K562 (cell line): ENCODE measurements at regions not wholly inside any gene's neighbourhood (a gene's known extent, or its start where the extent isn't known, plus 50 kb on each side); places are given as distances from the start of the nearest gene placed in this dataset.

Experiments
- ATAC-seq: fragments of 200-7000 bp; cut with Tn5 transposase; 3 replicates; pipeline ENCODE4 v1.9.1; 2020; ENCODE audit warnings: moderate library complexity
- BruUV-seq: library from RNA; stranded (reverse); fragments of 400-500 nt; replicated peaks from 2 replicates; lab custom pipeline; 2021; lab: Mats Ljungman, UMichigan
- CTCF ChIA-PET: fragments of 300-600 bp; formaldehyde crosslinking; extraction: SDS; loops from one replicate; lab custom pipeline; 2021; ENCODE audit warnings: low intra/inter-chr PET ratio; lab: Yijun Ruan, JAX
- POLR2A ChIA-PET: fragments of 300-600, 350-650 bp; sonication (Branson Sonifier 250); formaldehyde crosslinking; extraction: SDS; loops from one replicate; lab custom pipeline; 2021; ENCODE audit warnings: antibody characterized with exemption, inconsistent platforms; lab: Yijun Ruan, JAX
- DNase-seq, 4 experiments: peaks; one replicate each; pipeline versions ENCODE4 v3.0.0 to v3.0.0-alpha.2; 2011 to 2018; ENCODE audit warnings: low spot score in 3 of 4, mixed read lengths in 3 of 4; ENCODE audit errors: extremely low read depth in 1 of 4
- FAIRE-seq: peaks from 2 replicates; lab custom pipeline; 2011; peaks lifted over from hg19 to GRCh38; lab: Jason Lieb, UNC
- H2AFZ ChIP-seq: 2 replicates; pipeline ENCODE4 v1.6.0; 2011; ENCODE audit warnings: low read depth, low read length, control low read depth, inconsistent platforms
- H3K27ac ChIP-seq: fragments of 200-600 bp; 3 replicates; pipeline ENCODE4 v1.8.0; 2011; ENCODE audit warnings: low read depth, mild to moderate bottlenecking, control low read depth, inconsistent platforms, low read length, moderate library complexity, mixed read lengths; ENCODE audit errors: extremely low read depth
- H3K27me3 ChIP-seq, 2 experiments: fragments of 300-600 bp in 1 of 2; 2 replicates in 1 of 2; 3 replicates in 1 of 2; pipeline versions ENCODE4 v1.6.0 to v1.8.0; 2011; ENCODE audit warnings: inconsistent platforms in 2 of 2, low read length in 2 of 2, mild to moderate bottlenecking in 1 of 2, mixed read lengths in 1 of 2, moderate library complexity in 1 of 2; ENCODE audit not compliant: control insufficient read depth in 2 of 2, insufficient read depth in 2 of 2
- H3K36me3 ChIP-seq: fragments of 300-600 bp; 3 replicates; pipeline ENCODE4 v1.8.0; 2011; ENCODE audit warnings: mild to moderate bottlenecking, low read length, inconsistent platforms; ENCODE audit not compliant: control insufficient read depth, insufficient read depth
- H3K4me1 ChIP-seq, 2 experiments: fragments of 200-600 bp in 1 of 2; replicated peaks in 1 of 2; 2 replicates in 1 of 2; 3 replicates in 1 of 2; pipeline versions ENCODE4 v1.5.1 to v1.8.0; 2011; ENCODE audit warnings: inconsistent platforms in 2 of 2, low read length in 2 of 2, mild to moderate bottlenecking in 1 of 2, mixed read lengths in 1 of 2, moderate library complexity in 1 of 2; ENCODE audit not compliant: control insufficient read depth in 2 of 2, insufficient read depth in 2 of 2
- H3K4me2 ChIP-seq: 2 replicates; pipeline ENCODE4 v1.6.1; 2011; ENCODE audit warnings: low read length, control low read depth, inconsistent platforms, mixed read lengths; ENCODE audit not compliant: insufficient read depth
- H3K4me3 ChIP-seq: fragments of 200-600 bp; sonication (generic), shearing (Covaris generic); 2 replicates; pipeline ENCODE4 v1.5.1; 2016; ENCODE audit warnings: control low read depth, inconsistent platforms
- H3K79me2 ChIP-seq: fragments of 200-600 bp; 3 replicates; pipeline ENCODE4 v1.8.0; 2011; ENCODE audit warnings: low read length, inconsistent platforms; ENCODE audit not compliant: control insufficient read depth, insufficient read depth
- H3K9ac ChIP-seq, 2 experiments: 2 replicates each; pipeline versions ENCODE4 v1.6.0 to v1.6.1; 2011; ENCODE audit warnings: low read depth in 2 of 2, low read length in 2 of 2, control low read depth in 1 of 2, inconsistent platforms in 1 of 2, mild to moderate bottlenecking in 1 of 2, mixed read lengths in 1 of 2; ENCODE audit not compliant: insufficient read depth in 1 of 2
- H3K9me1 ChIP-seq: one replicate; pipeline ENCODE4 v1.6.0; 2011; ENCODE audit warnings: inconsistent platforms, mild to moderate bottlenecking, low read length, moderate library complexity; ENCODE audit not compliant: control insufficient read depth, insufficient read depth
- H3K9me3 ChIP-seq: replicated peaks from 2 replicates; pipeline ENCODE4 v1.5.1; 2011; ENCODE audit warnings: low read depth, low read length, inconsistent platforms; ENCODE audit not compliant: control insufficient read depth, insufficient read depth
- H4K20me1 ChIP-seq: replicated peaks from 2 replicates; pipeline ENCODE4 v1.6.1; 2011; ENCODE audit warnings: low read length, inconsistent platforms, mixed read lengths; ENCODE audit not compliant: control insufficient read depth, insufficient read depth
- CBX5 ChIP-seq: IDR thresholded peaks from 2 replicates; pipeline ENCODE4 v1.6.1; 2014; ENCODE audit warnings: low read depth, borderline replicate concordance
- HMG20B ChIP-seq: fragments of 250-450 bp; sonication (Bioruptor Pico); IDR thresholded peaks from 2 replicates; pipeline ENCODE4 v1.5.0; 2021; ENCODE audit warnings: mild to moderate bottlenecking
- MIER1 ChIP-seq: fragments of 450-650 bp; IDR thresholded peaks from 2 replicates; pipeline ENCODE4 v1.6.1; 2016; ENCODE audit warnings: antibody characterized with exemption, mild to moderate bottlenecking, low read depth
- NFIC ChIP-seq: fragments of 450-650 bp; IDR thresholded peaks from 2 replicates; pipeline ENCODE4 v1.6.1; 2017; ENCODE audit warnings: mild to moderate bottlenecking, inconsistent platforms
- NR1H2 ChIP-seq: sonication (generic); formaldehyde crosslinking; IDR thresholded peaks from 2 replicates; pipeline ENCODE4 v1.4.0; 2020; ENCODE audit warnings: mild to moderate bottlenecking, missing genetic modification reagents
- PHF8 ChIP-seq: fragments of 200-600 bp; sonication (generic); IDR thresholded peaks from 2 replicates; pipeline ENCODE4 v1.6.1; 2012; ENCODE audit warnings: mixed run types, mild to moderate bottlenecking, inconsistent platforms, low read length, moderate library complexity, borderline replicate concordance
- RBM25 ChIP-seq: fragments of 200-400 bp; formaldehyde crosslinking; IDR thresholded peaks from 2 replicates; pipeline ENCODE4 v1.6.1; 2018; ENCODE audit warnings: low read length, low read depth, moderate library complexity; ENCODE audit not compliant: severe bottlenecking
- STAT5B ChIP-seq: fragments of 250-450 bp; sonication (Bioruptor Pico); IDR thresholded peaks from 2 replicates; pipeline ENCODE4 v1.8.0; 2021; ENCODE audit warnings: mild to moderate bottlenecking, inconsistent platforms
- TCF7L2 ChIP-seq: fragments of 150-350 bp; IDR thresholded peaks from 2 replicates; pipeline ENCODE4 v1.6.1; 2016; ENCODE audit warnings: low read depth, mild to moderate bottlenecking, low read length, moderate library complexity
- ZEB2 ChIP-seq: fragments of 450-650 bp; IDR thresholded peaks from 2 replicates; pipeline ENCODE4 v1.6.1; 2016
- ZFX ChIP-seq: sonication (generic); formaldehyde crosslinking; IDR thresholded peaks from 2 replicates; pipeline ENCODE4 v1.8.0; 2022; ENCODE audit warnings: mild to moderate bottlenecking, missing genetic modification reagents, moderate library complexity
- ZNF436 ChIP-seq: fragments of 250-450, 450-650 bp; sonication (Bioruptor Pico); formaldehyde crosslinking; IDR thresholded peaks from 2 replicates; pipeline ENCODE4 v1.7.0; 2020; ENCODE audit warnings: mild to moderate bottlenecking
- ZNF561 ChIP-seq: fragments of 450-650 bp; formaldehyde crosslinking; conservative IDR thresholded peaks from 2 replicates; pipeline ENCODE4 v1.4.0; 2020; ENCODE audit warnings: mild to moderate bottlenecking, moderate library complexity
- ZNF76 ChIP-seq: fragments of 250-450 bp; sonication (Bioruptor Pico); IDR thresholded peaks from 2 replicates; pipeline ENCODE4 v1.4.0; 2020; ENCODE audit warnings: mild to moderate bottlenecking, moderate library complexity, borderline replicate concordance
- ZNF79 ChIP-seq: fragments of 250-450 bp; sonication (Bioruptor Pico); IDR thresholded peaks from 2 replicates; pipeline ENCODE4 v1.4.0; 2020; ENCODE audit warnings: low read depth, mild to moderate bottlenecking, moderate library complexity
- in situ Hi-C: fragments of 300-500 bp; cut with MboI; formaldehyde crosslinking; loops from 4 replicates; pipeline ENCODE4 v1.15.0; 2018; ENCODE audit warnings: inconsistent platforms, mixed read lengths
- intact Hi-C: fragments of 100-400 bp; cut with micrococcal nuclease; formaldehyde crosslinking; loops from 2 replicates; pipeline ENCODE4 v1.14.2; 2022
- TF ChIP-seq, protein P1 (sequence below): IDR thresholded peaks from 2 replicates; pipeline ENCODE4 v1.6.1; 2012; ENCODE audit warnings: low read depth, low read length, improper control_type of control experiment, borderline replicate concordance
- TF ChIP-seq, protein P2 (sequence below): sonication (generic); formaldehyde crosslinking; IDR thresholded peaks from 2 replicates; pipeline ENCODE4 v1.8.0; 2022; ENCODE audit warnings: missing genetic modification reagents, mild to moderate bottlenecking, borderline replicate concordance
- TF ChIP-seq, protein P3 (sequence below): sonication (generic); formaldehyde crosslinking; IDR thresholded peaks from 2 replicates; pipeline ENCODE4 v1.9.0; 2022; ENCODE audit warnings: mild to moderate bottlenecking, missing genetic modification reagents

DNA sequence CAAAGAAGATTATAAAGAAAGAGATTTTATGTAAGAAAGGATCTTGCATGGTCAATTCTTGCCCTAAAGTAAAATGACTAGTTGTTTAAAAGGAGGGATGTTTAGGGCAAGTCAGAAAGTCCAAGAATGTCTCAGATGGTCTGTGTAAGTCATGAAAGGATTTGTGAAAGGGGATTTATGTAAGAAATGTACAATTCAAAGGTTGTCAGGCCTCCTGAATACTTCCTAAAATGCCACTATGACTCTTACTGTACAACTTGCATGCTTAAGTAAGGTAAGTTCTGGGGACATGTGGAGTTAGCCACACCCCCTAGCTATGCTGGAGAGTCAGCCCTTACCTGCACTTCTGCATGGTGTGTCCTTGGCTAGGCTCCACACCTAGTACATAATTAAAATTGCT lies 328.9 kb upstream of the TGFBR2 start:
- Histone ChIP-seq H4K20me1 (no peaks in the 10 kb centered on the region), H3K27me3 (no peaks in the 10 kb centered on the region), H3K4me2 (no peak overlapping the region), H2AFZ (no peak overlapping the region), H3K4me1 (no peaks in the 10 kb centered on the region), H3K79me2 (no peaks in the 10 kb centered on the region), H3K36me3 (no peaks in the 10 kb centered on the region), H3K9me3 (0 out of 2 replicates have a peak, but pooled peaks cover 2% of the 10 kb centered on the region), H3K4me3 (no peak overlapping the region), H3K9ac (no peak overlapping the region), H3K9me1 (no peaks in the 10 kb centered on the region), H3K27ac (no peak overlapping the region)
- CTCF ChIA-PET: no interaction called here
- no TSS peak for BruUV-seq
- ATAC-seq (no peak), DNase-seq (no peak), FAIRE-seq (peak; percentile 11)
- POLR2A ChIA-PET: no interaction called here
- in situ Hi-C loops (no loop called here), intact Hi-C loops (no loop called here)
- TF ChIP-seq, protein P1, sequence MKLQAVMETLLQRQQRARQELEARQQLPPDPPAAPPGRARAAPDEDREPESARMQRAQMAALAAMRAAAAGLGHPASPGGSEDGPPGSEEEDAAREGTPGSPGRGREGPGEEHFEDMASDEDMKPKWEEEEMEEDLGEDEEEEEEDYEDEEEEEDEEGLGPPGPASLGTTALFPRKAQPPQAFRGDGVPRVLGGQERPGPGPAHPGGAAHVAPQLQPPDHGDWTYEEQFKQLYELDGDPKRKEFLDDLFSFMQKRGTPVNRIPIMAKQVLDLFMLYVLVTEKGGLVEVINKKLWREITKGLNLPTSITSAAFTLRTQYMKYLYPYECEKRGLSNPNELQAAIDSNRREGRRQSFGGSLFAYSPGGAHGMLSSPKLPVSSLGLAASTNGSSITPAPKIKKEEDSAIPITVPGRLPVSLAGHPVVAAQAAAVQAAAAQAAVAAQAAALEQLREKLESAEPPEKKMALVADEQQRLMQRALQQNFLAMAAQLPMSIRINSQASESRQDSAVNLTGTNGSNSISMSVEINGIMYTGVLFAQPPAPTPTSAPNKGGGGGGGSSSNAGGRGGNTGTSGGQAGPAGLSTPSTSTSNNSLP: no peak
- no peak for TF ChIP-seq TCF7L2
- TF ChIP-seq STAT5B: no peak
- no peak for TF ChIP-seq CBX5
- TF ChIP-seq, protein P2, sequence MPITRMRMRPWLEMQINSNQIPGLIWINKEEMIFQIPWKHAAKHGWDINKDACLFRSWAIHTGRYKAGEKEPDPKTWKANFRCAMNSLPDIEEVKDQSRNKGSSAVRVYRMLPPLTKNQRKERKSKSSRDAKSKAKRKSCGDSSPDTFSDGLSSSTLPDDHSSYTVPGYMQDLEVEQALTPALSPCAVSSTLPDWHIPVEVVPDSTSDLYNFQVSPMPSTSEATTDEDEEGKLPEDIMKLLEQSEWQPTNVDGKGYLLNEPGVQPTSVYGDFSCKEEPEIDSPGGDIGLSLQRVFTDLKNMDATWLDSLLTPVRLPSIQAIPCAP (CRISPR knock-in tag): no peak
- no peak for TF ChIP-seq NFIC
- TF ChIP-seq ZFX (CRISPR knock-in tag): no peak
- TF ChIP-seq ZNF76 (CRISPR knock-in tag): no peak
- no peak for TF ChIP-seq ZNF79 (CRISPR knock-in tag)
- TF ChIP-seq PHF8: no peak
- no peak for TF ChIP-seq HMG20B (CRISPR knock-in tag)
- no peak for TF ChIP-seq ZNF436 (CRISPR knock-in tag)
- TF ChIP-seq ZEB2: no peak
- TF ChIP-seq RBM25: no peak
- no peak for TF ChIP-seq NR1H2 (CRISPR knock-in tag)
- no peak for TF ChIP-seq ZNF561 (CRISPR knock-in tag)
- TF ChIP-seq, protein P3, sequence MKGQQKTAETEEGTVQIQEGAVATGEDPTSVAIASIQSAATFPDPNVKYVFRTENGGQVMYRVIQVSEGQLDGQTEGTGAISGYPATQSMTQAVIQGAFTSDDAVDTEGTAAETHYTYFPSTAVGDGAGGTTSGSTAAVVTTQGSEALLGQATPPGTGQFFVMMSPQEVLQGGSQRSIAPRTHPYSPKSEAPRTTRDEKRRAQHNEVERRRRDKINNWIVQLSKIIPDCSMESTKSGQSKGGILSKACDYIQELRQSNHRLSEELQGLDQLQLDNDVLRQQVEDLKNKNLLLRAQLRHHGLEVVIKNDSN (CRISPR knock-in tag): no peak
- TF ChIP-seq MIER1: no peak
